SK-N-SH treated with all-trans-retinoic acid at 6 μM for 48 hours (cell line): ENCODE measurements at regions not wholly inside any gene's neighbourhood (a gene's known extent, or its start where the extent isn't known, plus 50 kb on each side); places are given as distances from the start of the nearest gene placed in this dataset.

ENCODE experiments used
- BACH2 ChIP-seq: fragments of 250-450 bp; sonication (Bioruptor Pico); IDR thresholded peaks from 2 replicates; pipeline ENCODE4 v1.9.0; 2021; ENCODE audit warnings: mild to moderate bottlenecking, borderline replicate concordance
- CREB5 ChIP-seq: fragments of 250-450 bp; sonication (Bioruptor Pico); IDR thresholded peaks from 2 replicates; pipeline ENCODE4 v1.5.1; 2020; ENCODE audit warnings: low read depth, mild to moderate bottlenecking, moderate library complexity
- CSDC2 ChIP-seq: fragments of 250-450 bp; sonication (Bioruptor Pico); IDR thresholded peaks from 2 replicates; pipeline ENCODE4 v1.5.0; 2020; ENCODE audit warnings: mild to moderate bottlenecking, moderate library complexity
- ESRRG ChIP-seq: fragments of 250-450 bp; sonication (Bioruptor Pico); IDR thresholded peaks from 2 replicates; pipeline ENCODE4 v1.6.1; 2021; ENCODE audit warnings: mild to moderate bottlenecking
- ISL1 ChIP-seq: fragments of 250-450 bp; sonication (Bioruptor Pico); IDR thresholded peaks from 2 replicates; pipeline ENCODE4 v2.1.2; 2022; ENCODE audit warnings: mild to moderate bottlenecking, moderate library complexity
- PATZ1 ChIP-seq: fragments of 250-450 bp; sonication (Bioruptor Pico); IDR thresholded peaks from 2 replicates; pipeline ENCODE4 v1.8.0; 2020; ENCODE audit warnings: mild to moderate bottlenecking, moderate library complexity, borderline replicate concordance
- RARB ChIP-seq: fragments of 250-450 bp; sonication (Bioruptor Pico); IDR thresholded peaks from 2 replicates; pipeline ENCODE4 v1.8.0; 2021; ENCODE audit warnings: mild to moderate bottlenecking, moderate library complexity
- ZC3H10 ChIP-seq: fragments of 250-450 bp; sonication (Bioruptor Pico); IDR thresholded peaks from 2 replicates; pipeline ENCODE4 v1.5.1; 2021; ENCODE audit warnings: mild to moderate bottlenecking, moderate library complexity
- ZFP3 ChIP-seq: fragments of 250-450 bp; sonication (Bioruptor Pico); IDR thresholded peaks from 2 replicates; pipeline ENCODE4 v1.5.0; 2020; ENCODE audit warnings: mild to moderate bottlenecking, moderate library complexity
- ZFP30 ChIP-seq: fragments of 450-650 bp; formaldehyde crosslinking; IDR thresholded peaks from 2 replicates; pipeline ENCODE4 v1.5.0; 2022; ENCODE audit warnings: mild to moderate bottlenecking, moderate library complexity
- ZNF565 ChIP-seq: fragments of 450-650 bp; formaldehyde crosslinking; conservative IDR thresholded peaks from 2 replicates; pipeline ENCODE4 v1.5.0; 2020; ENCODE audit warnings: low read depth, mild to moderate bottlenecking, moderate library complexity
- ZNF70 ChIP-seq: fragments of 450-650 bp; formaldehyde crosslinking; IDR thresholded peaks from 2 replicates; pipeline ENCODE4 v1.5.0; 2020; ENCODE audit warnings: mild to moderate bottlenecking, moderate library complexity
- ZNF8 ChIP-seq: fragments of 450-650 bp; formaldehyde crosslinking; IDR thresholded peaks from 2 replicates; pipeline ENCODE4 v1.5.0; 2020; ENCODE audit warnings: mild to moderate bottlenecking, moderate library complexity

DNA sequence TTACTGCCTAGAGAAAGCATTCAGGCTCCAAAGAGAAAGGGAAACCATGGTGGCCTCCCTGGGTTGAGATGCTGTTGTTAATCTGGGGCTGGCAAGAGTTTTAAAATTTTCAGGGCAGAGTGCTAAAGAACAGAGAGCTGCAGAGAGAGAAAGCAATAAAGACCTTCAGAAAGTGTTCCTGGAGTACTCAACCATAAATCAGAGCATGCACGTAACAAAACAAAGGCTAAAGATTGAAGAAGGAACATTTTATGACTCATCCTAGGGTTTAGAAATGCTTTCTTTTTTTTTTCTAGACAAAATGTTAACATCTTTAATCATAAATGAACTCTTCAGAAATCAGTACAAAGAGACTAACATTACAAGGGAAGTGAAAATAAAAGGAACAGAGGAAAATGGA, 562.3 kb upstream of the NDST4 start:
- no peak for TF ChIP-seq BACH2 (CRISPR knock-in tag)
- no peak for TF ChIP-seq ZC3H10 (CRISPR knock-in tag)
- TF ChIP-seq ISL1 (CRISPR knock-in tag) = no peak
- TF ChIP-seq ZNF565 (CRISPR knock-in tag) = no peak
- no peak for TF ChIP-seq RARB (CRISPR knock-in tag)
- TF ChIP-seq ZNF70 (CRISPR knock-in tag) = no peak
- no peak for TF ChIP-seq CREB5 (CRISPR knock-in tag)
- TF ChIP-seq PATZ1 (CRISPR knock-in tag) = no peak
- no peak for TF ChIP-seq CSDC2 (CRISPR knock-in tag)
- TF ChIP-seq ZFP30 (CRISPR knock-in tag) = no peak
- no peak for TF ChIP-seq ZFP3 (CRISPR knock-in tag)
- TF ChIP-seq ZNF8 = no peak
- no peak for TF ChIP-seq ESRRG
